ENCODE measurements at regions not wholly inside any gene's neighbourhood (a gene's known extent, or its start where the extent isn't known, plus 50 kb on each side); places are given as distances from the start of the nearest gene placed in this dataset.
A peak's percentile ranks its signal among the peaks of the same experiment; 100 is the strongest.

GRCh38 chr4:58665649-58666048, 1555.5 kb upstream of the IGFBP7 start:
- Histone ChIP-seq H3K4me3 (ENCODE audit: low read depth in 2 of 2, low read length in 2 of 2) (no peak overlapping the region), H3K36me3 (ENCODE audit: control insufficient read depth, insufficient read depth, low read length) (no peaks in the 10 kb centered on the region), H3K4me1 (ENCODE audit: control insufficient read depth, insufficient read depth, low read length) (no peaks in the 10 kb centered on the region), H3K9me3 (ENCODE audit: control insufficient read depth, insufficient read depth, low read depth, low read length) (no peaks in the 10 kb centered on the region), H3K27me3 (ENCODE audit: control insufficient read depth, insufficient read depth, low read length) (no peaks in the 10 kb centered on the region), H3K27ac (ENCODE audit: low read length) (no peak overlapping the region)
- intact Hi-C loops (cut with micrococcal nuclease; ENCODE audit: unreplicated experiment), result no loop called here
- ATAC-seq (no peak), DNase-seq (ENCODE audit: low read depth, low spot score) (no peak)
- ChIA-PET CTCF (no interaction called here), POLR2A (no interaction called here)
- no TSS peak for BruUV-seq (replicated peaks)
- in situ Hi-C loops (cut with HindIII; ENCODE audit: low pct_unique_long_range_greater_than_20kb, low sequenced_read_pairs), result no loop called here
- TF ChIP-seq POLR2AphosphoS5 (IDR thresholded peaks at IDR 0.05; ENCODE audit: low read depth, low read length) (no peak), TCF7L2 (IDR thresholded peaks at IDR 0.05; ENCODE audit: low read depth, low read length) (peak; percentile 72; the same call in 1 of the 2 replicates)

DNA sequence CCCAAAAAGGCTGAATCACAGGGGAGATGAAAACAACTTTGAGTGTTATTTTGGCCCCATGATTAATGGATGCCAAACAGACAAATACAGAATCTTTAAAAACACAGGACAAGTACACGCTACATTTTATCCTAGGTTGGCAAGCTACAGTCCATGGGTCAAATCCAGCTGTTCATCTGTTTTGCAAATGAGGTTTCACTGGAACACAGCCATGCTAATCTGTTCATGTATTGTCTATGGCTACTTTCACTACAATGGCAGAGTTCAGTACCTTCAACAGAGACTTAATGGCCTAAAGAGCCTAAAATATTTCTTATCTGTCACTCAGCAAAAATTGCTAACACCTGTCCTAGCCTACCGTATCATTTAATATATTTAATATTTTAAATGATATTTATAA, 1548.5 kb upstream of the IGFBP7 start:
- no peaks in the 10 kb centered on the region for H3K36me3 ChIP-seq (ENCODE audit: control insufficient read depth, insufficient read depth, low read length)

More for the DNA sequence above, 1548.5 kb upstream of the IGFBP7 start:
- no peaks in the 10 kb centered on the region for H3K4me1 ChIP-seq (ENCODE audit: control insufficient read depth, insufficient read depth, low read length)
- ChIA-PET CTCF (no interaction called here), POLR2A (no interaction called here)
- ATAC-seq (no peak), DNase-seq (ENCODE audit: low read depth, low spot score) (no peak)
- TF ChIP-seq SIN3A (IDR thresholded peaks at IDR 0.05; ENCODE audit: borderline replicate concordance, insufficient read depth, low read depth, low read length) (no peak), POLR2AphosphoS5 (IDR thresholded peaks at IDR 0.05; ENCODE audit: low read depth, low read length) (no peak), TCF7L2 (IDR thresholded peaks at IDR 0.05; ENCODE audit: low read depth, low read length) (no peak), REST (IDR thresholded peaks at IDR 0.05; ENCODE audit: insufficient read depth in 1 of 2, low read depth in 2 of 2, low read length in 1 of 2) (no peak)
- TF ChIP-seq, protein P1, sequence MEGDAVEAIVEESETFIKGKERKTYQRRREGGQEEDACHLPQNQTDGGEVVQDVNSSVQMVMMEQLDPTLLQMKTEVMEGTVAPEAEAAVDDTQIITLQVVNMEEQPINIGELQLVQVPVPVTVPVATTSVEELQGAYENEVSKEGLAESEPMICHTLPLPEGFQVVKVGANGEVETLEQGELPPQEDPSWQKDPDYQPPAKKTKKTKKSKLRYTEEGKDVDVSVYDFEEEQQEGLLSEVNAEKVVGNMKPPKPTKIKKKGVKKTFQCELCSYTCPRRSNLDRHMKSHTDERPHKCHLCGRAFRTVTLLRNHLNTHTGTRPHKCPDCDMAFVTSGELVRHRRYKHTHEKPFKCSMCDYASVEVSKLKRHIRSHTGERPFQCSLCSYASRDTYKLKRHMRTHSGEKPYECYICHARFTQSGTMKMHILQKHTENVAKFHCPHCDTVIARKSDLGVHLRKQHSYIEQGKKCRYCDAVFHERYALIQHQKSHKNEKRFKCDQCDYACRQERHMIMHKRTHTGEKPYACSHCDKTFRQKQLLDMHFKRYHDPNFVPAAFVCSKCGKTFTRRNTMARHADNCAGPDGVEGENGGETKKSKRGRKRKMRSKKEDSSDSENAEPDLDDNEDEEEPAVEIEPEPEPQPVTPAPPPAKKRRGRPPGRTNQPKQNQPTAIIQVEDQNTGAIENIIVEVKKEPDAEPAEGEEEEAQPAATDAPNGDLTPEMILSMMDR (IDR thresholded peaks at IDR 0.05), result no peak
- intact Hi-C loops (cut with micrococcal nuclease; ENCODE audit: unreplicated experiment) (no loop called here), in situ Hi-C loops (cut with HindIII; ENCODE audit: low pct_unique_long_range_greater_than_20kb, low sequenced_read_pairs) (no loop called here)
- no peak overlapping the region for H3K4me3 ChIP-seq (ENCODE audit: low read depth in 2 of 2, low read length in 2 of 2)
- no peak overlapping the region for H3K27ac ChIP-seq (ENCODE audit: low read length)
- no peaks in the 10 kb centered on the region for H3K27me3 ChIP-seq (ENCODE audit: control insufficient read depth, insufficient read depth, low read length)
- H3K9me3 ChIP-seq (ENCODE audit: control insufficient read depth, insufficient read depth, low read depth, low read length), result no peaks in the 10 kb centered on the region
- no TSS peak for BruUV-seq (replicated peaks)
